ENCODE measurements at regions not wholly inside any gene's neighbourhood (a gene's known extent, or its start where the extent isn't known, plus 50 kb on each side); places are given as distances from the start of the nearest gene placed in this dataset.
"Not testable (repeated sequence)": the region's sequence is repeated elsewhere in the genome, so short reads cannot be mapped to it uniquely, and the experiment has no call there.

GRCh38 chr6:159594106-159594749 is 98.8 kb downstream of the SOD2 start:
- no peak for DNase-seq (ENCODE audit: low read depth in 3 of 3)

GRCh38 chr6:159590835-159591234 is 102.2 kb downstream of the SOD2 start:
- no peak for DNase-seq (ENCODE audit: low read depth in 3 of 3)

- no peak for DNase-seq (ENCODE audit: low read depth in 3 of 3)
These were observed 106.4 kb downstream of the SOD2 start for GRCh38 chr6:159586684-159587083.

GRCh38 chr6:159582736-159583135 is 110.3 kb downstream of the SOD2 start:
- DNase-seq (ENCODE audit: low read depth in 3 of 3) = no peak

GRCh38 chr6:159578629-159579028 is 114.4 kb downstream of the SOD2 start:
- DNase-seq (ENCODE audit: low read depth in 3 of 3) = no peak

- no peak for DNase-seq (ENCODE audit: low read depth in 3 of 3)
These were observed 115.5 kb downstream of the SOD2 start for GRCh38 chr6:159577564-159577963.

GRCh38 chr6:159572439-159573110 is 120.5 kb downstream of the SOD2 start:
- DNase-seq (ENCODE audit: low read depth in 3 of 3) = no peak

GRCh38 chr6:159565181-159565710 is 127.8 kb downstream of the SOD2 start:
- DNase-seq (ENCODE audit: low read depth in 3 of 3) = no peak

- no peak for DNase-seq (ENCODE audit: low read depth in 3 of 3)
These were observed 128.6 kb downstream of the SOD2 start for GRCh38 chr6:159564456-159564855.

GRCh38 chr6:159557031-159557430 is 136.0 kb downstream of the SOD2 start:
- DNase-seq (ENCODE audit: low read depth in 3 of 3) = no peak

GRCh38 chr6:159555082-159555875 is 137.8 kb downstream of the SOD2 start:
- no peak for DNase-seq (ENCODE audit: low read depth in 3 of 3)

- no peak for DNase-seq (ENCODE audit: low read depth in 3 of 3)
These were observed 151.7 kb downstream of the SOD2 start for GRCh38 chr6:159541296-159541695.

GRCh38 chr6:159540883-159541282 is 152.2 kb downstream of the SOD2 start:
- DNase-seq (ENCODE audit: low read depth in 3 of 3) = no peak

- peak in 1 of 3 experiments; percentile 3 for DNase-seq (ENCODE audit: low read depth in 3 of 3)
These were observed 152.9 kb downstream of the SOD2 start for GRCh38 chr6:159540152-159540551.

- DNase-seq (ENCODE audit: low read depth in 3 of 3) = not testable (repeated sequence)
These were observed 155.0 kb downstream of the SOD2 start for GRCh38 chr6:159538031-159538430.

GRCh38 chr6:159535656-159536350 is 157.2 kb downstream of the SOD2 start:
- no peak for DNase-seq (ENCODE audit: low read depth in 3 of 3)

GRCh38 chr6:159533568-159533967 is 159.5 kb downstream of the SOD2 start:
- DNase-seq (ENCODE audit: low read depth in 3 of 3) = no peak

- no peak for DNase-seq (ENCODE audit: low read depth in 3 of 3)
These were observed 160.0 kb downstream of the SOD2 start for GRCh38 chr6:159533016-159533415.

GRCh38 chr6:159532155-159532554 is 160.9 kb downstream of the SOD2 start:
- DNase-seq (ENCODE audit: low read depth in 3 of 3) = no peak

GRCh38 chr6:159529934-159530333 is 163.1 kb downstream of the SOD2 start:
- no peak for DNase-seq (ENCODE audit: low read depth in 3 of 3)

- no peak for DNase-seq (ENCODE audit: low read depth in 3 of 3)
These were observed 165.7 kb downstream of the SOD2 start for GRCh38 chr6:159527351-159527750.
